Ovary (tissue), 7 donors: ENCODE measurements at regions not wholly inside any gene's neighbourhood (a gene's known extent, or its start where the extent isn't known, plus 50 kb on each side); places are given as distances from the start of the nearest gene placed in this dataset.
"Not testable (repeated sequence)": the region's sequence is repeated elsewhere in the genome, so short reads cannot be mapped to it uniquely, and the experiment has no call there.

Source experiments
- DNase-seq, 5 donors: peaks; one replicate each; pipeline ENCODE4 v3.0.0-alpha.2; 2019 to 2020
- H3K27ac ChIP-seq, 2 donors: fragments of 200-600 bp; one replicate each; pipeline versions ENCODE4 v1.5.1 to v1.8.0; 2019 to 2022
- H3K27me3 ChIP-seq: fragments of 200-600 bp; one replicate; pipeline ENCODE4 v1.8.0; 2022
- H3K36me3 ChIP-seq: fragments of 200-600 bp; sonication (generic); one replicate; pipeline ENCODE4 v1.5.1; 2019
- H3K4me1 ChIP-seq: one replicate; pipeline ENCODE4 v1.8.1; 2013; ENCODE audit warnings: mild to moderate bottlenecking, moderate library complexity; ENCODE audit not compliant: insufficient read depth
- H3K4me3 ChIP-seq: fragments of 200-600 bp; sonication (generic); one replicate; pipeline ENCODE4 v1.5.1; 2017
- H3K9me3 ChIP-seq, 2 donors: fragments of 200-600 bp in 1 of 2; sonication (generic) in 1 of 2; one replicate each; pipeline versions ENCODE4 v1.5.1 to v1.8.1; 2013 to 2019; ENCODE audit warnings: mild to moderate bottlenecking in 1 of 2, moderate library complexity in 1 of 2
- CTCF ChIP-seq, 3 donors: fragments of 450-650 bp in 2 of 3; fragments of 200-600 bp in 1 of 3; IDR thresholded peaks; one replicate each; pipeline versions ENCODE4 v1.5.1 to v1.8.0; 2016 to 2022; ENCODE audit warnings: antibody characterized with exemption in 3 of 3, mild to moderate bottlenecking in 1 of 3
- EP300 ChIP-seq: sonication (generic); formaldehyde crosslinking; IDR thresholded peaks from one replicate; pipeline ENCODE4 v1.6.1; 2017; ENCODE audit warnings: antibody characterized with exemption
- POLR2A ChIP-seq: fragments of 450-650 bp; IDR thresholded peaks from one replicate; pipeline ENCODE4 v1.6.1; 2017; ENCODE audit warnings: antibody characterized with exemption, mild to moderate bottlenecking, moderate library complexity
- WGBS, 3 donors: extraction: QIAGEN DNeasy Blood & Tissue Kit in 1 of 3; methylation state at CpG; one replicate each; pipeline versions ENCODE4 v1.1.5 to v1.1.7; 2013 to 2017; 5-methylcytosine and 5-hydroxymethylcytosine counted together
- intact Hi-C, 4 donors: fragments of 100-400 bp; cut with DNase I; formaldehyde crosslinking; loops; one replicate each; pipeline versions ENCODE4 v1.11.0 to v1.15.1; 2022 to 2023
- donor health status: DM: no; HTN: no; CAD: no; lungs with moderate emphysema.
- donor health status: DM: no; HTN: no; CAD: no.
- donor health status: Bipolar disorder and iron deficiency.
- donor health status: DM: no; HTN: no; CAD: no.
- donor health status: DM: yes; HTN: yes; CAD: no.

- Histone ChIP-seq H3K27ac (no peak overlapping the region), H3K9me3 (no peaks in the 10 kb centered on the region), H3K27me3 (no peaks in the 10 kb centered on the region), H3K4me1 (no peaks in the 10 kb centered on the region), H3K4me3 (no peak overlapping the region), H3K36me3 (no peaks in the 10 kb centered on the region)
- DNase-seq = no peak
- 81 to 91% (median 82%) methylated on average over 4 of the region's 4 CpGs for WGBS, 3 donors
- intact Hi-C loops = no loop called here
- no peak for TF ChIP-seq CTCF (IDR thresholded peaks at IDR 0.05)
- TF ChIP-seq EP300 = no peak
- TF ChIP-seq POLR2A = no peak
These were observed 628.1 kb upstream of the CITED2 start for GRCh38 chr6:140002396-140003022.

- no peak for TF ChIP-seq POLR2A
- Histone ChIP-seq H3K36me3 (no peaks in the 10 kb centered on the region), H3K27me3 (no peaks in the 10 kb centered on the region), H3K4me3 (no peak overlapping the region), H3K9me3 (no peaks in the 10 kb centered on the region), H3K27ac (no peak overlapping the region), H3K4me1 (no peaks in the 10 kb centered on the region)
- intact Hi-C loops = no loop called here
- no peak for DNase-seq
- WGBS, 3 donors = 66 to 68% (median 66%) methylated on average over 5 of the region's 5 CpGs
These were observed 627.4 kb upstream of the CITED2 start for GRCh38 chr6:140001821-140002341.

GRCh38 chr6:140001005-140001404 lies 626.6 kb upstream of the CITED2 start:
- 26 to 32% (median 29%) methylated on average over 2 of the region's 2 CpGs for WGBS, 3 donors
- H3K4me1 ChIP-seq = no peaks in the 10 kb centered on the region
- no peak overlapping the region for H3K4me3 ChIP-seq
- no peaks in the 10 kb centered on the region for H3K36me3 ChIP-seq
- no peaks in the 10 kb centered on the region for H3K27me3 ChIP-seq
- H3K9me3 ChIP-seq = no peaks in the 10 kb centered on the region
- no peak for DNase-seq
- no peak for TF ChIP-seq CTCF (IDR thresholded peaks at IDR 0.05)
- no peak for TF ChIP-seq POLR2A
- TF ChIP-seq EP300 = no peak
- intact Hi-C loops = no loop called here
- H3K27ac ChIP-seq = no peak overlapping the region

- not testable (repeated sequence) for H3K27ac ChIP-seq, H3K27me3 ChIP-seq, H3K9me3 ChIP-seq, H3K4me3 ChIP-seq, DNase-seq, H3K4me1 ChIP-seq, H3K36me3 ChIP-seq
- intact Hi-C loops = loop anchor here in 1 of 4 donors (10.0 kb wide), 1 partner anchor 625 kb away; the partner anchor contains the start of gene CITED2
- WGBS, 3 donors = 94 to 98% (median 95%) methylated on average over 15 to 18 of the region's 18 CpGs
These were observed 625.2 kb upstream of the CITED2 start for GRCh38 chr6:139999661-140000060.

GRCh38 chr6:139998478-139998877 lies 624.0 kb upstream of the CITED2 start:
- H3K9me3 ChIP-seq, DNase-seq, H3K36me3 ChIP-seq, H3K4me1 ChIP-seq, H3K27ac ChIP-seq, H3K4me3 ChIP-seq, H3K27me3 ChIP-seq: not testable (repeated sequence)
- 91 to 97% (median 94%) methylated on average over 11 of the region's 11 CpGs for WGBS, 3 donors
- intact Hi-C loops = loop anchor here in 1 of 4 donors (10.0 kb wide), 1 partner anchor 624 kb away; the partner anchor contains the start of gene CITED2

- TF ChIP-seq CTCF (IDR thresholded peaks at IDR 0.05) = no peak
- no peak for TF ChIP-seq EP300
- TF ChIP-seq POLR2A = no peak
- no peak overlapping the region for H3K4me3 ChIP-seq
- intact Hi-C loops = loop anchor here in 1 of 4 donors (10.0 kb wide), 1 partner anchor 622 kb away; the partner anchor contains the start of gene CITED2
- DNase-seq = no peak
- H3K27me3 ChIP-seq = no peaks in the 10 kb centered on the region
- no peak overlapping the region for H3K27ac ChIP-seq
- H3K4me1 ChIP-seq = no peaks in the 10 kb centered on the region
- H3K9me3 ChIP-seq = no peaks in the 10 kb centered on the region
- WGBS, 3 donors = 87 to 90% (median 89%) methylated on average over 6 of the region's 6 CpGs
- no peaks in the 10 kb centered on the region for H3K36me3 ChIP-seq
These were observed 621.9 kb upstream of the CITED2 start for GRCh38 chr6:139996253-139996834.
